ENCODE measurements at regions not wholly inside any gene's neighbourhood (a gene's known extent, or its start where the extent isn't known, plus 50 kb on each side); places are given as distances from the start of the nearest gene placed in this dataset.

DNA sequence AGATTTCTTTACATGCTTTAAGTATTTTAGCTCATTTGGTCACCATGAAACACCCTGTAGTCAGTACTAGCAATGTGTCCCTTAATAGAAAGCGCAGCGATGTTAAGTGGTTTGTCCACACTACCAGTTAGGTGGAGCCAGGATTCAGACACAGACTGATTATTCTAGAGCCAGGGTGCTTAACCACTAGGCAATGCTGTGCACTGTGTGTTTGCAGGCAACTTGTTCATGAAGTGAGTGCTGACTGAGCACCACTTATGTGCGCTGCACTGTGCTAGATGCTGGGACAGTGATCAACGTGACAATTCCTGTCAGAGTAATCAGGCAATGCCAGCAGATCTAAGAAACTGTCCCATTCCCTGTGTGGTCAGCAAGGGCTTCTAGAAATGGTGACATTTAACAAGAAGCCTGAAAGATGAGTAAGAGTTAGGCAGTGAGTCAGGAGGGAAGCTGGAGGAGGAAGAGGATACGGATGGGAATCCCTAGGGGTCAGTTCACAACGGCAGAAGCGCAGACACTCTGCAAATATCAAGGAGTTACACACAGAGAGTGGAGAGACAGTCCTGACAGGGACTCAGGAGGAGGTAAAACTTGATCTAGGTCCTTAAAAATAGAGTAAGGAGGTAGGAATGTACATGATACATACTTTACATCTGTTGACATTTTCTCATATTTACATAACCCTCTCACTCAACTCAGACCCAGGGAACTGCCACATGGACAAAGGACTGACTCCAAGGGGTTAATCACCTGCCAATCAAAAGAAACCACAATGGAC is 69.7 kb upstream of the EGR2 start:
- Mint-ChIP-seq H3K4me3 (no peak overlapping the region), H3K27ac (no peak overlapping the region), H3K36me3 (ENCODE audit: insufficient read depth in 2 of 2) (no peaks in the 10 kb centered on the region), H3K9me3 (no peaks in the 10 kb centered on the region), H3K4me1 (ENCODE audit: low read depth) (peaks cover 17% of the 10 kb centered on the region), H3K27me3 (ENCODE audit: low read depth) (peaks cover 74% of the 10 kb centered on the region)
- DNase-seq (no peak), ATAC-seq (replicated peaks in 1 of 2) (no peak)

GRCh38 chr10:62880162-62880561 is 64.0 kb upstream of the EGR2 start:
- peaks cover 85% of the 10 kb centered on the region for H3K27me3 Mint-ChIP-seq (ENCODE audit: low read depth)
- H3K36me3 Mint-ChIP-seq (ENCODE audit: insufficient read depth in 2 of 2): peaks cover 0 to 2% of the 10 kb centered on the region in 2 donors
- H3K4me3 Mint-ChIP-seq: no peak overlapping the region
- DNase-seq (no peak), ATAC-seq (replicated peaks in 1 of 2) (no peak)
- H3K9me3 Mint-ChIP-seq: peaks cover 0 to 1% of the 10 kb centered on the region in 2 donors
- peaks cover 11% of the 10 kb centered on the region for H3K4me1 Mint-ChIP-seq (ENCODE audit: low read depth)
- no peak overlapping the region for H3K27ac Mint-ChIP-seq

- Mint-ChIP-seq H3K4me3 (no peak overlapping the region), H3K9me3 (peaks cover 6% of the 10 kb centered on the region in 2 donors), H3K36me3 (ENCODE audit: insufficient read depth in 2 of 2) (peaks cover 3 to 7% of the 10 kb centered on the region in 2 donors), H3K27ac (no peak overlapping the region), H3K27me3 (ENCODE audit: low read depth) (peaks cover 26% of the 10 kb centered on the region), H3K4me1 (ENCODE audit: low read depth) (peaks cover 41% of the 10 kb centered on the region)
- DNase-seq (no peak), ATAC-seq (replicated peaks in 1 of 2) (no peak)
Observed at GRCh38 chr10:62873866-62874265, 57.7 kb upstream of the EGR2 start.

GRCh38 chr10:62870866-62871265 is 54.7 kb upstream of the EGR2 start:
- Mint-ChIP-seq H3K27ac (peak overlapping the region; percentile 79), H3K4me1 (ENCODE audit: low read depth) (peaks cover 41% of the 10 kb centered on the region), H3K4me3 (peak overlapping the region; percentile 35 to 68), H3K9me3 (peaks cover 4 to 6% of the 10 kb centered on the region in 2 donors), H3K36me3 (ENCODE audit: insufficient read depth in 2 of 2) (peaks cover 3 to 7% of the 10 kb centered on the region in 2 donors), H3K27me3 (ENCODE audit: low read depth) (peaks cover 17% of the 10 kb centered on the region)
- DNase-seq (peak; percentile 50 to 63), ATAC-seq (replicated peaks in 1 of 2) (peak; percentile 84 to 88)

GRCh38 chr10:62869958-62870357 is 53.8 kb upstream of the EGR2 start:
- ATAC-seq (replicated peaks in 1 of 2) (peak; percentile 80 to 84), DNase-seq (peak in 1 of 2 donors; percentile 23)
- no peak overlapping the region for H3K4me3 Mint-ChIP-seq
- H3K36me3 Mint-ChIP-seq (ENCODE audit: insufficient read depth in 2 of 2): peaks cover 3 to 5% of the 10 kb centered on the region in 2 donors
- peaks cover 41% of the 10 kb centered on the region for H3K4me1 Mint-ChIP-seq (ENCODE audit: low read depth)
- H3K27me3 Mint-ChIP-seq (ENCODE audit: low read depth): peaks cover 13% of the 10 kb centered on the region
- peaks cover 4 to 6% of the 10 kb centered on the region in 2 donors for H3K9me3 Mint-ChIP-seq
- H3K27ac Mint-ChIP-seq: no peak overlapping the region

DNA sequence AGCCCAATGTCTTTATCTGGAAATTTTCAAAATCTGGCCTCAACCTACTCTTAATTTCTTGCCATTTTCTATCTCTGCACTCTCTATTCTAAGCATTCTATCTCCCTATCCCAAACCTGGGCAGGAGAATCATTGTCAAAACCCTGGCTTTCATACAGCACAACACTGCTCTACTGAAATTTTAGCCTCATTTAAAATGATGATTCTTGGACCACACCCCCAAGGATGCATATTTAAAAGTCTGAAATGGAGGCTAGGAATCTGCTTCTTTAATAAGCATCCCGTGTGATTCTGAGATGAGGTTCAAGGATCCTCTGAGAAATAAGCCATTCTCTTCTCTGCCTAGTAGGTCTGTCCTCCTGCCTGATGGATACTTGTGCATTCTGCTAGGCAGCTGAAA is 50.8 kb upstream of the EGR2 start:
- ATAC-seq (replicated peaks in 1 of 2): no peak
- Mint-ChIP-seq H3K27ac (no peak overlapping the region), H3K4me1 (ENCODE audit: low read depth) (peaks cover 42% of the 10 kb centered on the region), H3K4me3 (no peak overlapping the region), H3K36me3 (ENCODE audit: insufficient read depth in 2 of 2) (peaks cover 3% of the 10 kb centered on the region in 2 donors), H3K27me3 (ENCODE audit: low read depth) (peaks cover 21% of the 10 kb centered on the region), H3K9me3 (peaks cover 3% of the 10 kb centered on the region in 2 donors)
- DNase-seq: no peak

GRCh38 chr10:62866451-62866850 is 50.3 kb upstream of the EGR2 start:
- Mint-ChIP-seq H3K4me1 (ENCODE audit: low read depth) (peaks cover 44% of the 10 kb centered on the region), H3K4me3 (no peak overlapping the region), H3K9me3 (peaks cover under 1 to 1% of the 10 kb centered on the region in 2 donors), H3K27ac (no peak overlapping the region), H3K36me3 (ENCODE audit: insufficient read depth in 2 of 2) (peaks cover 1 to 2% of the 10 kb centered on the region in 2 donors), H3K27me3 (ENCODE audit: low read depth) (peaks cover 21% of the 10 kb centered on the region)
- ATAC-seq (replicated peaks in 1 of 2) (no peak), DNase-seq (no peak)

All from activated T-cell treated with anti-CD3 and anti-CD28 coated beads, Interleukin-2, amount 50 U/mL, for 72 hours (primary cell).